Breast epithelium (tissue), 4 donors: ENCODE measurements at regions not wholly inside any gene's neighbourhood (a gene's known extent, or its start where the extent isn't known, plus 50 kb on each side); places are given as distances from the start of the nearest gene placed in this dataset.

ENCODE experiments used
- DNase-seq, 2 donors: peaks; one replicate each; pipeline ENCODE4 v3.0.0-alpha.2; 2019; ENCODE audit warnings: low spot score in 2 of 2
- H3K27ac ChIP-seq, 2 donors: fragments of 200-600 bp; sonication (generic) in 1 of 2; one replicate each; pipeline ENCODE4 v1.5.1; 2016 to 2019; ENCODE audit warnings: mild to moderate bottlenecking in 1 of 2
- H3K27me3 ChIP-seq, 2 donors: fragments of 200-600 bp; sonication (generic) in 1 of 2; one replicate each; pipeline versions ENCODE4 v1.5.1 to v1.6.0; 2017 to 2019; ENCODE audit warnings: control low read depth in 1 of 2, mild to moderate bottlenecking in 1 of 2
- H3K36me3 ChIP-seq: fragments of 200-600 bp; one replicate; pipeline ENCODE4 v1.5.1; 2019
- H3K4me1 ChIP-seq, 2 donors: fragments of 200-600 bp; sonication (generic); one replicate each; pipeline ENCODE4 v1.5.1; 2016 to 2019; ENCODE audit warnings: control low read depth in 1 of 2
- H3K4me3 ChIP-seq, 3 donors: fragments of 200-600 bp; sonication (generic); 1 replicate in 2 of 3; 2 replicates in 1 of 3; pipeline ENCODE4 v1.5.1; 2016 to 2019; ENCODE audit warnings: mild to moderate bottlenecking in 3 of 3, moderate library complexity in 2 of 3
- H3K9me3 ChIP-seq, 2 donors: fragments of 200-600 bp; sonication (generic) in 1 of 2; one replicate each; pipeline ENCODE4 v1.5.1; 2016 to 2019; ENCODE audit warnings: control low read depth in 1 of 2
- CTCF ChIP-seq, 3 donors: fragments of 450-650 bp; IDR thresholded peaks; one replicate each; pipeline ENCODE4 v1.5.1; 2016 to 2017; ENCODE audit warnings: antibody characterized with exemption in 3 of 3, mild to moderate bottlenecking in 3 of 3, moderate library complexity in 3 of 3
- POLR2A ChIP-seq: fragments of 450-650 bp; IDR thresholded peaks from one replicate; pipeline ENCODE4 v1.6.1; 2016; ENCODE audit warnings: antibody characterized with exemption, mild to moderate bottlenecking, moderate library complexity
- POLR2AphosphoS5 ChIP-seq, 3 donors: sonication (generic); formaldehyde crosslinking; IDR thresholded peaks; one replicate each; pipeline ENCODE4 v1.6.1; 2017; ENCODE audit warnings: antibody characterized with exemption in 3 of 3
- intact Hi-C: fragments of 100-400 bp; cut with DNase I; formaldehyde crosslinking; loops from one replicate; pipeline ENCODE4 v1.15.1; 2023; ENCODE audit warnings: low total_unique reads

GRCh38 chr4:159410076-159410777 is 307.3 kb downstream of the RAPGEF2 start:
- no peak overlapping the region for H3K4me3 ChIP-seq
- DNase-seq: no peak
- H3K36me3 ChIP-seq: no peaks in the 10 kb centered on the region
- intact Hi-C loops: no loop called here
- no peaks in the 10 kb centered on the region for H3K4me1 ChIP-seq
- no peak overlapping the region for H3K27ac ChIP-seq
- no peaks in the 10 kb centered on the region for H3K9me3 ChIP-seq
- no peaks in the 10 kb centered on the region for H3K27me3 ChIP-seq
- no peak for TF ChIP-seq CTCF (IDR thresholded peaks at IDR 0.05)
- TF ChIP-seq POLR2A: no peak
- no peak for TF ChIP-seq POLR2AphosphoS5 (IDR thresholded peaks at IDR 0.05)

GRCh38 chr4:159410891-159411290 is 308.0 kb downstream of the RAPGEF2 start:
- H3K27me3 ChIP-seq: no peaks in the 10 kb centered on the region
- intact Hi-C loops: no loop called here
- no peaks in the 10 kb centered on the region for H3K9me3 ChIP-seq
- no peak for DNase-seq
- H3K4me1 ChIP-seq: no peaks in the 10 kb centered on the region
- H3K27ac ChIP-seq: no peak overlapping the region
- H3K36me3 ChIP-seq: no peaks in the 10 kb centered on the region
- TF ChIP-seq CTCF (IDR thresholded peaks at IDR 0.05) (no peak), POLR2AphosphoS5 (IDR thresholded peaks at IDR 0.05) (no peak), POLR2A (no peak)
- no peak overlapping the region for H3K4me3 ChIP-seq

GRCh38 chr4:159413306-159413943 is 310.5 kb downstream of the RAPGEF2 start:
- Histone ChIP-seq H3K4me3 (no peak overlapping the region), H3K36me3 (no peaks in the 10 kb centered on the region), H3K9me3 (peaks cover 0 to 7% of the 10 kb centered on the region in 2 donors), H3K27ac (no peak overlapping the region), H3K4me1 (no peaks in the 10 kb centered on the region), H3K27me3 (no peaks in the 10 kb centered on the region)
- no peak for DNase-seq
- TF ChIP-seq POLR2A: no peak
- no peak for TF ChIP-seq POLR2AphosphoS5 (IDR thresholded peaks at IDR 0.05)
- no peak for TF ChIP-seq CTCF (IDR thresholded peaks at IDR 0.05)
- intact Hi-C loops: no loop called here

DNA sequence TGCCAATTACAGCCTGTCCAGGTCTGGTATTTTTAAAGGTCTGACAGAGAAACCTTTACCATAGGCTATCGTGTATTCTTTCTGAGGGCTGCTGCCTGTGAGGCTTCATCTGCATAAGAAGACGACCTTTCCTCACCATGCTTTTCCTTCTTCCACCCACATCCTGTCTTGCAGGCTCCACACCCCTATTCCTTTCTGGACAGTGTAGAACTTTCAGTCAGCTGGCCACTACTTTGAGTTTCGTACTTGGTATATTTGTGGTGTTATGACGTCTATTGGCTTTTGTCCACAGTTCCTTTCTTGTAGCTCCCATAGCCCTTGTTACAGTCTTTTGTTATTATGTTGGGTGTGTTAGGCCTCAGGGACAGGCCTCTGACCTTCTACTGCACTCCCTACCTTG is 311.4 kb downstream of the RAPGEF2 start:
- intact Hi-C loops: no loop called here
- no peak overlapping the region for H3K27ac ChIP-seq

More for the DNA sequence above, 311.4 kb downstream of the RAPGEF2 start:
- H3K9me3 ChIP-seq: peaks cover 0 to 7% of the 10 kb centered on the region in 2 donors
- no peak for TF ChIP-seq POLR2A
- TF ChIP-seq CTCF (IDR thresholded peaks at IDR 0.05): no peak
- TF ChIP-seq POLR2AphosphoS5 (IDR thresholded peaks at IDR 0.05): no peak
- H3K4me3 ChIP-seq: no peak overlapping the region
- no peaks in the 10 kb centered on the region for H3K27me3 ChIP-seq
- no peaks in the 10 kb centered on the region for H3K4me1 ChIP-seq
- DNase-seq: no peak
- H3K36me3 ChIP-seq: no peaks in the 10 kb centered on the region
